BJ (cell line): ENCODE measurements at regions not wholly inside any gene's neighbourhood (a gene's known extent, or its start where the extent isn't known, plus 50 kb on each side); places are given as distances from the start of the nearest gene placed in this dataset.

Experiments
- CTCF ChIA-PET: fragments of 350-600 bp; formaldehyde crosslinking; extraction: SDS; loops from one replicate; lab custom pipeline; 2021; ENCODE audit warnings: antibody characterized with exemption, inconsistent platforms; lab: Yijun Ruan, JAX
- POLR2A ChIA-PET: fragments of 300-600 bp; sonication (Branson Sonifier 250); formaldehyde crosslinking; extraction: SDS; loops from one replicate; lab custom pipeline; 2021; ENCODE audit warnings: antibody characterized with exemption; lab: Charles Lee
- DNase-seq: peaks from one replicate; pipeline ENCODE4 v3.0.0-alpha.2; 2011; ENCODE audit warnings: low read depth
- H3K27me3 ChIP-seq: 2 replicates; pipeline ENCODE4 v1.6.0; 2011; ENCODE audit warnings: low read length; ENCODE audit not compliant: control insufficient read depth, insufficient read depth
- H3K36me3 ChIP-seq: 2 replicates; pipeline ENCODE4 v1.5.1; 2011; ENCODE audit warnings: low read length; ENCODE audit not compliant: control insufficient read depth, insufficient read depth
- H3K4me3 ChIP-seq: 2 replicates; pipeline ENCODE4 v1.5.1; 2011; ENCODE audit warnings: low read depth, mild to moderate bottlenecking, control low read depth, low read length
- CTCF ChIP-seq: IDR thresholded peaks from 2 replicates; pipeline ENCODE4 v1.5.1; 2011; ENCODE audit warnings: low read depth, mild to moderate bottlenecking, control low read depth, inconsistent platforms, low read length, moderate library complexity; ENCODE audit not compliant: insufficient read depth

GRCh38 chr17:15119968-15120367 lies 145.2 kb downstream of the PMP22 start:
- TF ChIP-seq CTCF = no peak
- ChIA-PET CTCF (no interaction called here), POLR2A (no interaction called here)
- Histone ChIP-seq H3K4me3 (no peak overlapping the region), H3K27me3 (no peaks in the 10 kb centered on the region), H3K36me3 (no peaks in the 10 kb centered on the region)
- DNase-seq = no peak

GRCh38 chr17:15117239-15117638 lies 147.9 kb downstream of the PMP22 start:
- no peak for DNase-seq
- TF ChIP-seq CTCF = no peak
- H3K4me3 ChIP-seq = no peak overlapping the region
- ChIA-PET POLR2A (no interaction called here), CTCF (interaction anchor here (0.6 kb wide), 1 partner anchor 1522 kb away, joined by 3 read pairs; no protein-coding TSS in a partner anchor)
- H3K27me3 ChIP-seq = no peaks in the 10 kb centered on the region
- H3K36me3 ChIP-seq = no peaks in the 10 kb centered on the region; the same call in 1 of the 2 replicates

- no peaks in the 10 kb centered on the region for H3K27me3 ChIP-seq
- H3K36me3 ChIP-seq = no peaks in the 10 kb centered on the region; the same call in 1 of the 2 replicates
- ChIA-PET CTCF (interaction anchor here (1.0 kb wide), 2 partner anchors 8 to 13 kb away, joined by 3 read pairs; no protein-coding TSS in a partner anchor), POLR2A (interaction anchor here (0.7 kb wide), 1 partner anchor 811 kb away, joined by 3 read pairs; no protein-coding TSS in a partner anchor)
- no peak for TF ChIP-seq CTCF
- H3K4me3 ChIP-seq = no peak overlapping the region
- no peak for DNase-seq
These were observed 152.1 kb downstream of the PMP22 start for GRCh38 chr17:15112846-15113617.

GRCh38 chr17:15109608-15110007 lies 155.5 kb downstream of the PMP22 start:
- ChIA-PET CTCF (no interaction called here), POLR2A (no interaction called here)
- no peak for DNase-seq
- no peak overlapping the region for H3K4me3 ChIP-seq
- no peak for TF ChIP-seq CTCF
- H3K36me3 ChIP-seq = no peaks in the 10 kb centered on the region; the same call in 1 of the 2 replicates
- H3K27me3 ChIP-seq = no peaks in the 10 kb centered on the region

GRCh38 chr17:15108992-15109391 lies 156.1 kb downstream of the PMP22 start:
- no peak for TF ChIP-seq CTCF
- H3K36me3 ChIP-seq = no peaks in the 10 kb centered on the region; the same call in 1 of the 2 replicates
- H3K4me3 ChIP-seq = no peak overlapping the region
- POLR2A ChIA-PET = no interaction called here
- no peaks in the 10 kb centered on the region for H3K27me3 ChIP-seq
- CTCF ChIA-PET = no interaction called here
- DNase-seq = no peak
